Mammary epithelial cell (primary cell): ENCODE measurements at regions not wholly inside any gene's neighbourhood (a gene's known extent, or its start where the extent isn't known, plus 50 kb on each side); places are given as distances from the start of the nearest gene placed in this dataset.

Source experiments
- CTCF ChIP-seq, 2 donors: IDR thresholded peaks in 1 of 2; conservative IDR thresholded peaks in 1 of 2; 2 replicates each; pipeline ENCODE4 v1.5.1; 2011 to 2012; ENCODE audit warnings: inconsistent platforms in 2 of 2, low read length in 2 of 2, mild to moderate bottlenecking in 2 of 2, control low read depth in 1 of 2, low read depth in 1 of 2; ENCODE audit not compliant: insufficient read depth in 1 of 2; ENCODE audit errors: extremely low read depth in 1 of 2
- EZH2 ChIP-seq: IDR thresholded peaks from 2 replicates; pipeline ENCODE4 v1.6.1; 2012; ENCODE audit warnings: low read length, inconsistent platforms, borderline replicate concordance

- TF ChIP-seq CTCF (conservative IDR thresholded peaks at IDR 0.05 in 1 of 2, IDR thresholded peaks at IDR 0.05 in 1 of 2; ENCODE audit: extremely low read depth in 1 of 2, insufficient read depth in 1 of 2, low read depth in 1 of 2, low read length in 2 of 2), result no peak
- no peak for TF ChIP-seq EZH2
Measured at GRCh38 chr4:11019451-11020240, 335.1 kb upstream of the CLNK start.
